Effector memory CD8-positive, alpha-beta T cell (primary cell): ENCODE measurements at regions not wholly inside any gene's neighbourhood (a gene's known extent, or its start where the extent isn't known, plus 50 kb on each side); places are given as distances from the start of the nearest gene placed in this dataset.
"Not testable (repeated sequence)": the region's sequence is repeated elsewhere in the genome, so short reads cannot be mapped to it uniquely, and the experiment has no call there.

Experiments used
- ATAC-seq: fragments of 150-1000 bp; cut with Tn5 transposase; replicated peaks from 2 replicates; pipeline ENCODE4 v1.10.0; 2021; ENCODE audit warnings: mild to moderate bottlenecking, moderate library complexity
- DNase-seq, 3 experiments: peaks; one replicate each; pipeline ENCODE4 v3.0.0; 2021
- H3K27ac Mint-ChIP-seq, 2 donors: one replicate each; pipeline ENCODE4 v1.8.0; 2022; ENCODE audit warnings: mild to moderate bottlenecking in 2 of 2, mixed read lengths in 2 of 2, moderate library complexity in 2 of 2
- H3K27me3 Mint-ChIP-seq, 2 donors: one replicate each; pipeline ENCODE4 v1.8.0; 2022; ENCODE audit warnings: mixed read lengths in 2 of 2
- H3K36me3 Mint-ChIP-seq: one replicate; pipeline ENCODE4 v1.8.0; 2022; ENCODE audit warnings: mild to moderate bottlenecking, moderate library complexity, mixed read lengths; ENCODE audit not compliant: insufficient read depth
- H3K4me1 Mint-ChIP-seq, 2 donors: one replicate each; pipeline ENCODE4 v1.8.0; 2022; ENCODE audit warnings: low read depth in 2 of 2, mixed read lengths in 2 of 2
- H3K4me3 Mint-ChIP-seq, 2 donors: one replicate each; pipeline ENCODE4 v1.8.0; 2022; ENCODE audit warnings: mild to moderate bottlenecking in 2 of 2, mixed read lengths in 2 of 2, moderate library complexity in 2 of 2
- H3K9me3 Mint-ChIP-seq, 2 donors: one replicate each; pipeline ENCODE4 v1.8.0; 2022; ENCODE audit warnings: mixed read lengths in 2 of 2

- Mint-ChIP-seq H3K9me3 (no peaks in the 10 kb centered on the region), H3K4me1 (peaks cover 8 to 9% of the 10 kb centered on the region in 2 donors), H3K36me3 (no peaks in the 10 kb centered on the region), H3K27ac (no peak overlapping the region), H3K4me3 (no peak overlapping the region), H3K27me3 (no peaks in the 10 kb centered on the region)
- DNase-seq (no peak), ATAC-seq (no peak)
Measured at GRCh38 chr3:178967177-178967532, 104.5 kb downstream of the ZMAT3 start.

GRCh38 chr3:178966299-178967176 lies 105.1 kb downstream of the ZMAT3 start:
- Mint-ChIP-seq H3K4me1 (peaks cover 8 to 9% of the 10 kb centered on the region in 2 donors), H3K27me3 (no peaks in the 10 kb centered on the region), H3K4me3 (no peak overlapping the region), H3K36me3 (no peaks in the 10 kb centered on the region), H3K9me3 (no peaks in the 10 kb centered on the region), H3K27ac (peak overlapping the region in 1 of 2 donors; percentile 77)
- ATAC-seq (no peak), DNase-seq (no peak)

- Mint-ChIP-seq H3K36me3 (no peaks in the 10 kb centered on the region), H3K9me3 (no peaks in the 10 kb centered on the region), H3K27ac (no peak overlapping the region), H3K4me3 (no peak overlapping the region), H3K4me1 (peaks cover 8 to 9% of the 10 kb centered on the region in 2 donors), H3K27me3 (no peaks in the 10 kb centered on the region)
- ATAC-seq (no peak), DNase-seq (no peak)
Measured at GRCh38 chr3:178964551-178964950, 107.1 kb downstream of the ZMAT3 start.

GRCh38 chr3:178960918-178961317 lies 110.7 kb downstream of the ZMAT3 start:
- ATAC-seq (no peak), DNase-seq (no peak)
- no peaks in the 10 kb centered on the region for H3K4me1 Mint-ChIP-seq
- H3K27ac Mint-ChIP-seq, result no peak overlapping the region
- H3K27me3 Mint-ChIP-seq, result no peaks in the 10 kb centered on the region
- no peaks in the 10 kb centered on the region for H3K9me3 Mint-ChIP-seq
- no peak overlapping the region for H3K4me3 Mint-ChIP-seq
- no peaks in the 10 kb centered on the region for H3K36me3 Mint-ChIP-seq

DNA sequence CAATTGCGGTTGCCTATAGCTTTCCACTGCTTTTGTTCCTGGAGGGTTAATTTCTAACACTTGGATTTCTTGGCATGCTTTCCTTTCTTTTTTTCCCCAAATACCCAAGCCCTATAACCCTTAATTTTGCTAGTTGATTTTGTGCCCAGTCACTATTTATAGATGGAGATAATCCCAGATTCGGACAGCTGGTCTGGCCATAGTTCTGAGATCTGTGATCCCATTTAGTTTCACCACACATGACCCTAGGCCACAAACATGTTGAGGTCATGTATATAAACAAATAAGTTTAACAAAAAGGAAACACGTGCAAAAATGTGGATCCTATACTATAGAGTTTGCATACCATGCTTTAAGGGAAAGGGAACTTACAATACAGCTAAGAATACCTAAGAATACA lies 111.4 kb downstream of the ZMAT3 start:
- no peak for ATAC-seq
- Mint-ChIP-seq H3K4me3 (no peak overlapping the region), H3K36me3 (no peaks in the 10 kb centered on the region), H3K4me1 (no peaks in the 10 kb centered on the region), H3K27ac (no peak overlapping the region), H3K9me3 (no peaks in the 10 kb centered on the region), H3K27me3 (no peaks in the 10 kb centered on the region)
- DNase-seq, result no peak

DNA sequence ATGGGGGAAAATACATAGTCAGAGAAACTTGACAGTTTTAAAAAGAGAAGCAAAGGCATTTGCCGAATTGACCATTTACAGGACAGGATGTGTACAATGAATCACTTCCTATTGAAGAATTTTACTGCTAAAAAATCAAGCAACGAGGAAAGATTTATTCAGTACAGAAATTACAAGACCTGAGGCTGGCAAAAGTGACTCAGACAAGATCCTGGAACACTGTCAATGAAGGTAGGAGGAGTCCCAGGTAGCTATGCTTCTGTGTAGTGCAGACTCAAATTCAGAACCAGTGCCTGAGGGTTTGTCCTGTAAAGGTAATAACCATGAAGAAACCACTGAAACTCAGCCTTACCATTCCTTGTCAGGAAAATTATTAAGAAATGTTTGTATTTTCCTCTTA lies 120.9 kb downstream of the ZMAT3 start:
- ATAC-seq (no peak), DNase-seq (no peak)
- Mint-ChIP-seq H3K4me3 (no peak overlapping the region), H3K27me3 (no peaks in the 10 kb centered on the region), H3K27ac (no peak overlapping the region), H3K9me3 (peaks cover 1 to 9% of the 10 kb centered on the region in 2 donors), H3K36me3 (no peaks in the 10 kb centered on the region), H3K4me1 (no peaks in the 10 kb centered on the region)

GRCh38 chr3:178949896-178950295 lies 121.7 kb downstream of the ZMAT3 start:
- DNase-seq, result no peak
- Mint-ChIP-seq H3K4me3 (no peak overlapping the region), H3K27me3 (no peaks in the 10 kb centered on the region), H3K36me3 (no peaks in the 10 kb centered on the region), H3K9me3 (peaks cover 2 to 17% of the 10 kb centered on the region in 2 donors), H3K27ac (no peak overlapping the region), H3K4me1 (no peaks in the 10 kb centered on the region)
- ATAC-seq, result no peak

GRCh38 chr3:178948546-178948945 lies 123.1 kb downstream of the ZMAT3 start:
- H3K27me3 Mint-ChIP-seq, result no peaks in the 10 kb centered on the region
- H3K9me3 Mint-ChIP-seq, result peaks cover 4 to 18% of the 10 kb centered on the region in 2 donors
- no peak for ATAC-seq
- no peak overlapping the region for H3K27ac Mint-ChIP-seq
- no peaks in the 10 kb centered on the region for H3K4me1 Mint-ChIP-seq
- H3K4me3 Mint-ChIP-seq, result no peak overlapping the region
- no peak for DNase-seq
- no peaks in the 10 kb centered on the region for H3K36me3 Mint-ChIP-seq

- ATAC-seq (no peak), DNase-seq (no peak)
- H3K4me1 Mint-ChIP-seq, result no peaks in the 10 kb centered on the region
- H3K27me3 Mint-ChIP-seq, result no peaks in the 10 kb centered on the region
- no peaks in the 10 kb centered on the region for H3K36me3 Mint-ChIP-seq
- H3K9me3 Mint-ChIP-seq, result peaks cover 4 to 18% of the 10 kb centered on the region in 2 donors
- H3K27ac Mint-ChIP-seq, result no peak overlapping the region
- no peak overlapping the region for H3K4me3 Mint-ChIP-seq
Measured at GRCh38 chr3:178947738-178948137, 123.9 kb downstream of the ZMAT3 start.

DNA sequence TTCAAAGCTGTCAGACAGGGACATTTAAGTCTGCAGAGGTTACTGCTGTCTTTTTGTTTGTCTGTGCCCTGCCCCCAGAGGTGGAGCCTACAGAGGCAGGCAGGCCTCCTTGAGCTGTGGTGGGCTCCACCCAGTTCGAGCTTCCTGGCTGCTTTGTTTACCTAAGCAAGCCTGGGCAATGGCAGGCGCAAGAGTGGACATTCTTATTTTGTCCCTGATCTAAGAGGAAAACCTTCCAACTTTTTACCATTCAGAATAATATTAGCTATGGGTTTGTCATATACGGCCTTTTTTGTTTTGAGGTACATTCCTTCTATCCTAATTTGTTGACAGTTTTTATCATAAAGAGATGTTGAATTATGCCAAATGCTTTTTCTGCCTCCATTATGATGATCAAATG lies 129.3 kb downstream of the ZMAT3 start:
- not testable (repeated sequence) for ATAC-seq, H3K27me3 Mint-ChIP-seq, H3K4me1 Mint-ChIP-seq, H3K4me3 Mint-ChIP-seq, H3K27ac Mint-ChIP-seq, DNase-seq, H3K36me3 Mint-ChIP-seq
- H3K9me3 Mint-ChIP-seq, result peaks cover 3 to 18% of the 10 kb centered on the region in 2 donors

GRCh38 chr3:178930116-178930515 lies 141.5 kb downstream of the ZMAT3 start:
- Mint-ChIP-seq H3K27ac (no peak overlapping the region), H3K4me3 (no peak overlapping the region), H3K9me3 (peaks cover 8 to 35% of the 10 kb centered on the region in 2 donors), H3K27me3 (no peaks in the 10 kb centered on the region), H3K36me3 (no peaks in the 10 kb centered on the region), H3K4me1 (no peaks in the 10 kb centered on the region)
- ATAC-seq (no peak), DNase-seq (no peak)

DNA sequence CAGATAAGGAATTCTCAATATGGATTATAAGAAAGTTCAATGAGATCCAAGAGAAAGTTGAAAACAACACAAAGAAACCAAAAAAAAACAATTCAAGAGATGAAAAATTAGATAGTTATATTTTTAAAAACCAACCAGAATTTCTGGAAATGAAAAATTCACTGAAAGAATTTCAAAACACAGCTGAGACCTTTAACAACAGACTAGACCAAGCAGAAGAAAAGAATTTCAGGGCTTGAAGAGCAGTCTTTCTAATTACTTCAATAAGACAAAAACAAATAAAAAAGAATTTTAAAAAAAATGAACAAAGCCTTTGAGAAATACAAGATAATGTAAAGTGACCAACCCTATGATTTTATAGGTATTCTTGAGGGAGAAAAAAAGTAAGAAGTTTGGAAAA lies 155.4 kb downstream of the ZMAT3 start:
- Mint-ChIP-seq H3K4me1 (no peaks in the 10 kb centered on the region), H3K9me3 (peaks cover 21 to 47% of the 10 kb centered on the region in 2 donors), H3K27ac (no peak overlapping the region), H3K36me3 (peaks cover 3% of the 10 kb centered on the region), H3K4me3 (no peak overlapping the region), H3K27me3 (peaks cover 6 to 8% of the 10 kb centered on the region in 2 donors)
- DNase-seq (no peak), ATAC-seq (no peak)

GRCh38 chr3:178915365-178915764 lies 156.2 kb downstream of the ZMAT3 start:
- Mint-ChIP-seq H3K27ac (no peak overlapping the region), H3K27me3 (peaks cover 6 to 8% of the 10 kb centered on the region in 2 donors), H3K36me3 (peaks cover 3% of the 10 kb centered on the region), H3K4me1 (no peaks in the 10 kb centered on the region), H3K4me3 (no peak overlapping the region), H3K9me3 (peaks cover 21 to 49% of the 10 kb centered on the region in 2 donors)
- DNase-seq, result no peak
- no peak for ATAC-seq

DNA sequence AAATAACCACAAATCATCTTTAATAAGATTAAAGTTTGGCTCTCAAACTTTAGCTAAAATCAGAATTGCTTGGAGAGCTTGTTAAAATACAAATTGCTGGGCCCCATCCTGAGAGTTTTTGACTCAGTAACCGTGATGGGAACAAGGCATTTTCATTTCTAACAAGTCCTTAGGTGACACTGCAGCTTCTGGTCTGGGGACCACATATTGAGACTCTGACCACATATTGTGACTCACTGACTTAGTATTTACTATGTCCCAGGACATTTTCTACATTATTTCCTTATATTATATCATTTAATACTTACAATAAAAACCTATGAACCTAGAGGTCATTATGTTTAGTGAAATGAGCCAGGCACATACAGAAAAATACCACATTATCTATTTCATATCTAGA lies 164.5 kb downstream of the ZMAT3 start:
- Mint-ChIP-seq H3K27me3 (peaks cover 0 to 1% of the 10 kb centered on the region in 2 donors), H3K4me3 (no peak overlapping the region), H3K27ac (no peak overlapping the region), H3K36me3 (peaks cover 3% of the 10 kb centered on the region), H3K9me3 (peaks cover 5 to 8% of the 10 kb centered on the region in 2 donors), H3K4me1 (no peaks in the 10 kb centered on the region)
- DNase-seq (no peak), ATAC-seq (no peak)
